GM23338 (cell line): ENCODE measurements at regions not wholly inside any gene's neighbourhood (a gene's known extent, or its start where the extent isn't known, plus 50 kb on each side); places are given as distances from the start of the nearest gene placed in this dataset.

ENCODE experiments used
- ATAC-seq: fragments of 200-7000 bp; cut with Tn5 transposase; 3 replicates; pipeline ENCODE4 v1.9.1; 2020
- DNase-seq: peaks from one replicate; pipeline ENCODE4 v3.0.0-alpha.2; 2015; ENCODE audit warnings: low spot score
- H2AFZ ChIP-seq: fragments of 200-600 bp; sonication (generic); 2 replicates; pipeline ENCODE4 v1.8.0; 2016; ENCODE audit warnings: antibody characterized with exemption, mild to moderate bottlenecking, moderate library complexity
- H3F3A ChIP-seq: fragments of 200-600 bp; sonication (generic); replicated peaks from 2 replicates; pipeline ENCODE4 v1.8.0; 2017; ENCODE audit warnings: antibody characterized with exemption, mixed run types, low read depth
- H3K27ac ChIP-seq: fragments of 200-600 bp; sonication (generic); 2 replicates; pipeline ENCODE4 v1.6.1; 2016; ENCODE audit warnings: low read depth
- H3K27me3 ChIP-seq: fragments of 200-600 bp; sonication (generic); 2 replicates; pipeline ENCODE4 v1.8.0; 2016; ENCODE audit warnings: mild to moderate bottlenecking, mixed run types, moderate library complexity; ENCODE audit not compliant: insufficient read depth
- H3K36me3 ChIP-seq: fragments of 200-600 bp; sonication (generic); 2 replicates; pipeline ENCODE4 v1.8.0; 2016; ENCODE audit warnings: mild to moderate bottlenecking; ENCODE audit not compliant: insufficient read depth
- H3K4me1 ChIP-seq: fragments of 200-600 bp; sonication (generic); 2 replicates; pipeline ENCODE4 v1.8.0; 2016; ENCODE audit warnings: mild to moderate bottlenecking, moderate library complexity; ENCODE audit not compliant: insufficient read depth
- H3K4me2 ChIP-seq: fragments of 200-600 bp; sonication (generic); 2 replicates; pipeline ENCODE4 v1.7.1; 2017; ENCODE audit warnings: mixed run types
- H3K4me3 ChIP-seq: fragments of 200-600 bp; sonication (generic); 2 replicates; pipeline ENCODE4 v1.6.1; 2016; ENCODE audit warnings: mixed run types
- H3K79me2 ChIP-seq: fragments of 200-600 bp; sonication (generic); replicated peaks from 2 replicates; pipeline ENCODE4 v1.8.0; 2017; ENCODE audit warnings: mild to moderate bottlenecking; ENCODE audit not compliant: insufficient read depth
- H3K9me2 ChIP-seq: fragments of 200-600 bp; sonication (generic); 2 replicates; pipeline ENCODE4 v1.8.0; 2017; ENCODE audit not compliant: insufficient read depth
- H4K20me1 ChIP-seq: fragments of 200-600 bp; sonication (generic); replicated peaks from 2 replicates; pipeline ENCODE4 v1.8.0; 2017; ENCODE audit warnings: mild to moderate bottlenecking; ENCODE audit not compliant: insufficient read depth
- H3K27ac Mint-ChIP-seq: 2 replicates; pipeline ENCODE4 v1.8.0; 2020; ENCODE audit warnings: inconsistent platforms, mild to moderate bottlenecking, moderate library complexity, mixed read lengths
- H3K27me3 Mint-ChIP-seq: 3 replicates; pipeline ENCODE4 v1.8.0; 2022; ENCODE audit warnings: low read depth, mild to moderate bottlenecking, moderate library complexity, mixed read lengths, inconsistent platforms; ENCODE audit not compliant: insufficient read depth, poor library complexity
- H3K36me3 Mint-ChIP-seq: 3 replicates; pipeline ENCODE4 v1.8.0; 2021; ENCODE audit warnings: low read depth, mild to moderate bottlenecking, inconsistent platforms, moderate library complexity, mixed read lengths
- H3K4me1 Mint-ChIP-seq: 3 replicates; pipeline ENCODE4 v1.8.0; 2020; ENCODE audit warnings: mild to moderate bottlenecking, inconsistent platforms, mixed read lengths
- H3K4me3 Mint-ChIP-seq: 3 replicates; pipeline ENCODE4 v1.8.0; 2021; ENCODE audit warnings: moderate library complexity, mild to moderate bottlenecking, inconsistent platforms, mixed read lengths
- H3K9me3 Mint-ChIP-seq: 3 replicates; pipeline ENCODE4 v1.8.0; 2020; ENCODE audit warnings: moderate library complexity, mild to moderate bottlenecking, inconsistent platforms, mixed read lengths
- CREB1 ChIP-seq: fragments of 250-450 bp; sonication (Bioruptor Pico); IDR thresholded peaks from 2 replicates; pipeline ENCODE4 v1.5.0; 2020; ENCODE audit warnings: low read depth, mild to moderate bottlenecking, moderate library complexity
- CTCF ChIP-seq, 2 experiments: fragments of 200-600 bp in 1 of 2; sonication (generic) in 1 of 2; conservative IDR thresholded peaks; 2 replicates each; pipeline versions ENCODE4 v1.5.1 to v1.6.1; 2016 to 2017; ENCODE audit warnings: antibody characterized with exemption in 2 of 2, low read depth in 2 of 2, mild to moderate bottlenecking in 2 of 2, moderate library complexity in 1 of 2
- ETS1 ChIP-seq: IDR thresholded peaks from 2 replicates; pipeline ENCODE4 v1.6.1; 2016; ENCODE audit warnings: antibody characterized with exemption
- EZH2 ChIP-seq: fragments of 200-600 bp; sonication (generic); IDR thresholded peaks from one replicate; pipeline ENCODE4 v1.8.0; 2017; ENCODE audit warnings: antibody characterized with exemption, mild to moderate bottlenecking, low read depth; ENCODE audit not compliant: unreplicated experiment
- EZH2phosphoT487 ChIP-seq: fragments of 200-600 bp; sonication (generic); IDR thresholded peaks from one replicate; pipeline ENCODE4 v1.8.1; 2018; ENCODE audit warnings: antibody characterized with exemption; ENCODE audit not compliant: unreplicated experiment
- JUNB ChIP-seq: IDR thresholded peaks from one replicate; pipeline ENCODE4 v1.6.1; 2016; ENCODE audit warnings: antibody characterized with exemption; ENCODE audit not compliant: unreplicated experiment
- NANOG ChIP-seq: IDR thresholded peaks from 2 replicates; pipeline ENCODE4 v1.6.1; 2016; ENCODE audit warnings: antibody characterized with exemption, borderline replicate concordance
- POLR2AphosphoS5 ChIP-seq: IDR thresholded peaks from 2 replicates; pipeline ENCODE4 v1.6.1; 2016; ENCODE audit warnings: antibody characterized with exemption, low read depth
- REST ChIP-seq: IDR thresholded peaks from one replicate; pipeline ENCODE4 v1.6.1; 2018; ENCODE audit warnings: antibody characterized with exemption; ENCODE audit not compliant: unreplicated experiment
- STAT1 ChIP-seq: IDR thresholded peaks from one replicate; pipeline ENCODE4 v1.6.1; 2016; ENCODE audit warnings: antibody characterized with exemption; ENCODE audit not compliant: unreplicated experiment
- ZNF114 ChIP-seq: fragments of 250-450 bp; sonication (Bioruptor Pico); IDR thresholded peaks from 2 replicates; pipeline ENCODE4 v1.5.0; 2020; ENCODE audit warnings: mild to moderate bottlenecking, moderate library complexity
- ZNF331 ChIP-seq: fragments of 250-450 bp; sonication (Bioruptor Pico); IDR thresholded peaks from 2 replicates; pipeline ENCODE4 v1.5.0; 2020; ENCODE audit warnings: low read depth, mild to moderate bottlenecking, moderate library complexity
- ZNF462 ChIP-seq: fragments of 250-450 bp; sonication (Bioruptor Pico); IDR thresholded peaks from 2 replicates; pipeline ENCODE4 v1.5.0; 2020; ENCODE audit warnings: mild to moderate bottlenecking, moderate library complexity

- Histone ChIP-seq H3K79me2 (no peaks in the 10 kb centered on the region), H4K20me1 (no peaks in the 10 kb centered on the region), H3F3A (no peaks in the 10 kb centered on the region), H3K4me1 (no peaks in the 10 kb centered on the region), H3K27me3 (no peaks in the 10 kb centered on the region), H3K4me2 (no peak overlapping the region), H2AFZ (no peak overlapping the region; the same call in 1 of the 2 replicates), H3K4me3 (no peak overlapping the region), H3K9me2 (no peaks in the 10 kb centered on the region), H3K27ac (no peak overlapping the region), H3K36me3 (no peaks in the 10 kb centered on the region)
- no peak for TF ChIP-seq ETS1
- no peak for TF ChIP-seq EZH2
- TF ChIP-seq CTCF (conservative IDR thresholded peaks at IDR 0.05; ENCODE audit: low read depth in 2 of 2), result no peak
- no peak for TF ChIP-seq STAT1
- TF ChIP-seq ZNF331 (CRISPR knock-in tag), result no peak
- TF ChIP-seq REST, result no peak
- no peak for TF ChIP-seq NANOG
- no peak for TF ChIP-seq EZH2phosphoT487
- no peak for TF ChIP-seq POLR2AphosphoS5
- TF ChIP-seq JUNB, result no peak
- no peak for TF ChIP-seq CREB1 (CRISPR knock-in tag)
- no peak for TF ChIP-seq ZNF114 (CRISPR knock-in tag)
- TF ChIP-seq ZNF462 (CRISPR knock-in tag), result no peak
- no peak for DNase-seq
- Mint-ChIP-seq H3K4me1 (peaks cover 10% of the 10 kb centered on the region; the same call in 2 of the 3 replicates), H3K27me3 (no peaks in the 10 kb centered on the region), H3K36me3 (peaks cover 1% of the 10 kb centered on the region; the same call in 1 of the 3 replicates), H3K9me3 (peaks cover 2% of the 10 kb centered on the region; the same call in 2 of the 3 replicates), H3K4me3 (no peak overlapping the region), H3K27ac (no peak overlapping the region)
- ATAC-seq, result no peak
Observed at GRCh38 chr12:28051516-28052354, 79.2 kb upstream of the PTHLH start.
